Left lung (tissue), 4 donors: ENCODE measurements at regions not wholly inside any gene's neighbourhood (a gene's known extent, or its start where the extent isn't known, plus 50 kb on each side); places are given as distances from the start of the nearest gene placed in this dataset.

ENCODE experiments used
- ATAC-seq: fragments of 200-7000 bp; cut with Tn5 transposase; one replicate; pipeline ENCODE4 v1.9.1; 2020; ENCODE audit warnings: moderate library complexity
- DNase-seq, 4 donors: peaks; one replicate each; pipeline ENCODE4 v3.0.0-alpha.2; 2013 to 2020
- H3K27ac ChIP-seq, 2 donors: fragments of 200-600 bp; sonication (generic) in 1 of 2; one replicate each; pipeline versions ENCODE4 v1.5.0 to v1.8.0; 2020 to 2021
- H3K27me3 ChIP-seq, 2 donors: fragments of 200-600 bp; sonication (generic) in 1 of 2; one replicate each; pipeline versions ENCODE4 v1.5.0 to v1.8.0; 2020 to 2021
- H3K36me3 ChIP-seq, 2 donors: fragments of 200-600 bp; sonication (generic) in 1 of 2; one replicate each; pipeline versions ENCODE4 v1.5.0 to v1.8.0; 2020 to 2021
- H3K4me1 ChIP-seq, 2 donors: fragments of 200-600 bp; one replicate each; pipeline ENCODE4 v1.8.0; 2021
- H3K4me3 ChIP-seq, 2 donors: fragments of 200-600 bp; sonication (generic) in 1 of 2; one replicate each; pipeline versions ENCODE4 v1.5.0 to v1.8.0; 2020 to 2021; ENCODE audit warnings: mild to moderate bottlenecking in 1 of 2
- H3K9me3 ChIP-seq, 2 donors: fragments of 200-600 bp; sonication (generic) in 1 of 2; one replicate each; pipeline versions ENCODE4 v1.5.0 to v1.8.0; 2020 to 2021
- CTCF ChIP-seq, 2 donors: fragments of 200-600 bp; sonication (generic) in 1 of 2; IDR thresholded peaks; one replicate each; pipeline versions ENCODE4 v1.5.0 to v1.8.0; 2021; ENCODE audit warnings: antibody characterized with exemption in 2 of 2
- intact Hi-C, 2 donors: fragments of 100-400 bp; cut with DNase I; formaldehyde crosslinking; loops; one replicate each; pipeline versions ENCODE4 v1.11.2 to v1.14.2; 2022
- donor health status: DM: no; HTN: yes; CAD: no.
- donor health status: DM: no; HTN: no; CAD: no.

GRCh38 chr20:55778796-55779195 lies 226.5 kb downstream of the CBLN4 start:
- Histone ChIP-seq H3K27ac (no peak overlapping the region), H3K4me1 (no peaks in the 10 kb centered on the region), H3K27me3 (no peaks in the 10 kb centered on the region), H3K36me3 (no peaks in the 10 kb centered on the region), H3K9me3 (peaks cover 0 to 7% of the 10 kb centered on the region in 2 donors), H3K4me3 (no peak overlapping the region)
- DNase-seq: no peak
- no peak for ATAC-seq
- no peak for TF ChIP-seq CTCF (IDR thresholded peaks at IDR 0.05)
- intact Hi-C loops: no loop called here

DNA sequence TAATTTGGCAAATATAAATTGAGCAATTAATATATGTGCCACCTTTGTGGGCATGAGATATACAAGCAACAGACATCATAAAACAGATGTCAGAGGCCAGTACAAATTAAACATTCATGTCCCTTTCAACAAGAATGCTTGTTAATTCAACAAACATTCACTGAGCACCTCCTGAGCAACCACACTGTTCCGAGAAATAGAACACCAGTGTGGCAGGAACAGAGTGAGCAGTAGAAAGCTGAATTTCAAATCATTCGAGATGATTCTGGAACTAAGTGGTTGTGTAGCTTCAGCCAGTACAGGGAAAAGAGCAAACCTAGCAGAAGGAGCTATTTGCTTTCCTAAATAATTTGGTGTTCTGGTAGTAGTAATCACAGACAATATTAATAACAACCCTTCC lies 227.7 kb downstream of the CBLN4 start:
- no peak overlapping the region for H3K4me3 ChIP-seq
- intact Hi-C loops: no loop called here
- no peak for DNase-seq
- no peaks in the 10 kb centered on the region for H3K4me1 ChIP-seq
- peak; percentile 73 for ATAC-seq
- no peaks in the 10 kb centered on the region for H3K27me3 ChIP-seq
- TF ChIP-seq CTCF (IDR thresholded peaks at IDR 0.05): no peak
- H3K27ac ChIP-seq: no peak overlapping the region
- no peaks in the 10 kb centered on the region for H3K36me3 ChIP-seq
- peaks cover 0 to 7% of the 10 kb centered on the region in 2 donors for H3K9me3 ChIP-seq

DNA sequence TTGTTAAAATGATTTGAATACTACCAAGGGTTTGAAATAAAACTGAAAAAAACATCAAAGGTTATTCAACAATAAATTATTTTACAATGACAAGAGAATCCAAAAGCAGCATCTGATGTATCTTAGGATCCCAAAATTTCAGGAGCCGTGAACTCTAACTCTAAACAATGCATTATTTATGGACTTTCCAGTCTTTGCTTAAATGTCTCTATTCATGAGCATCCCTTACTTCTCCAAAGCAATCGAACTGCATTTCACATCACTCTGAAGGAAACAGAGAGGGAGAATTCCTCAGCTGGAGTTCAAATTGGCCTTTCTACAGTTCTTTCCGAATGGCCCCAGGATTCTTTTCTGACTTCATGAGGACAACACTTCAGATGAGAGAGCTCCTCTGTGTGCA lies 229.1 kb downstream of the CBLN4 start:
- peaks cover 0 to 7% of the 10 kb centered on the region in 2 donors for H3K9me3 ChIP-seq
- intact Hi-C loops: no loop called here
- DNase-seq: peak in 1 of 4 donors; percentile 30
- no peaks in the 10 kb centered on the region for H3K4me1 ChIP-seq
- TF ChIP-seq CTCF (IDR thresholded peaks at IDR 0.05): no peak
- H3K27ac ChIP-seq: no peak overlapping the region
- no peaks in the 10 kb centered on the region for H3K36me3 ChIP-seq
- no peak overlapping the region for H3K4me3 ChIP-seq
- no peak for ATAC-seq
- H3K27me3 ChIP-seq: no peaks in the 10 kb centered on the region

DNA sequence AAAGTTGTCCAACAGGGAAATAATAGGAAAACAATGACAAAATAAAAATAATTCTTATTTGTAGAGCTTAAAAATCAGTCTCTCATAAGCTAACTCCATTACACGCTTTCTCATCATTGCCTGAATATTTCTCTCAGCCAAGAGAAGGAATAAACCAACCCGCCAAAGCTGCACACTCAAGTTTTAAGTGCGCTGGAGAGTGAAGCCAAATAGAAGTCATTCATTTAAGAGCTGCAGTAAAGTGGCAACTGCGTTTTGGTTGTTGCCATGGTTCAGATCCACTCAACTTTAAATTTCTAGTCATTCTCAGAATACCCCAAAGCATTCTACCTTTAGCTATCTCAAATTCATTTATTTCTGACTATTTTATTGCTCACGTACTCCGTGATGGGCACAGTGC lies 230.7 kb downstream of the CBLN4 start:
- H3K4me1 ChIP-seq: no peaks in the 10 kb centered on the region
- H3K27ac ChIP-seq: no peak overlapping the region
- DNase-seq (peak in 1 of 4 donors; percentile 55), ATAC-seq (peak; percentile 87)
- H3K9me3 ChIP-seq: peaks cover 0 to 7% of the 10 kb centered on the region in 2 donors
- no peak overlapping the region for H3K4me3 ChIP-seq
- no peaks in the 10 kb centered on the region for H3K27me3 ChIP-seq
- no peaks in the 10 kb centered on the region for H3K36me3 ChIP-seq
- intact Hi-C loops: no loop called here
- TF ChIP-seq CTCF (IDR thresholded peaks at IDR 0.05): no peak

GRCh38 chr20:55761797-55762196 lies 243.5 kb downstream of the CBLN4 start:
- Histone ChIP-seq H3K27me3 (no peaks in the 10 kb centered on the region), H3K4me3 (no peak overlapping the region), H3K36me3 (no peaks in the 10 kb centered on the region), H3K27ac (no peak overlapping the region), H3K4me1 (no peaks in the 10 kb centered on the region), H3K9me3 (peaks cover 0 to 21% of the 10 kb centered on the region in 2 donors)
- intact Hi-C loops: no loop called here
- DNase-seq (no peak), ATAC-seq (no peak)
- TF ChIP-seq CTCF (IDR thresholded peaks at IDR 0.05): no peak
